HuH-7.5 (cell line): ENCODE measurements at regions not wholly inside any gene's neighbourhood (a gene's known extent, or its start where the extent isn't known, plus 50 kb on each side); places are given as distances from the start of the nearest gene placed in this dataset.

ENCODE experiments used
- DNase-seq: peaks from one replicate; pipeline ENCODE4 v3.0.0; 2011; ENCODE audit warnings: low spot score

DNA sequence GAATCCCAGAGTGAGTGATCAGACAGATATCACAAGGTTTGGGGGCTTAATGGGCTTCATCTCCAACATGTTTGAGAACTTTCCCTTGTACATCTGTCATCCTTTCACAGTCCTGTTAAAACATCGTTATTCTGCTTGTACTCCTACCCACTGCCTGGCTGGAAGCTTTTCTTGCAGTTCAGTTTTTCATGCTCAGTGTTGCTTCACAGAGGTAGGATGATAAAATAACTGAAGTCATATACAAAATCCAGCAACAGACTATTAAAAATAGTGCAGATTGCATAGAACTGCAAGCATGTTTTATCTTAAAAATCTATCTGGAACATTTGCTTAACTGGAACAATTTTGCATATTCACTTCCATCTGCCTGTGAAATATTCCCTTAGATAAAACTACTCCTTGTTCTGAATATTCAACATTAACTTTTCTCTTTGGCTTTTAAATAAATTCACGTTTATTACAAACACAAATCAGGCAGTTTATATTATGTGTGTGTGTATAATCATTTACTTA lies 579.6 kb upstream of the IGFBP7 start:
- DNase-seq, result no peak

DNA sequence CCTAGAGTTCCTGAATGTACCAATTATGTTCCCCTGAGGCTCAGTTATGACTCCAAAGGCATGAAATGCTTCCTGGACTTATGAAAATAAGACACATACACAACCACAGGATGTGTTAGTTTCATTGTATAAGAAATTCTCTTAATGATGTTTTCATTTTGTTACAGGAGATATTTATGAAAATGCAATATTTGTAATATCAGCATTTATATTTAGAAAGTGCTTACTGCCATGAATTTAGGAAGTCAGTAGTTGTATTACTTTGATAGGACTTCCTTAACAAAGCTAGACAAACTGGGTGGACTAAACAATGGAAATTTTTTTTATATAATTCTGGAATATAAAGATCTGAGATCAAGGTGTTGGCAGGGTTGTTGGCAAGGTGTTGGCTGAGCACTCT lies 572.1 kb upstream of the IGFBP7 start:
- DNase-seq, result no peak

DNA sequence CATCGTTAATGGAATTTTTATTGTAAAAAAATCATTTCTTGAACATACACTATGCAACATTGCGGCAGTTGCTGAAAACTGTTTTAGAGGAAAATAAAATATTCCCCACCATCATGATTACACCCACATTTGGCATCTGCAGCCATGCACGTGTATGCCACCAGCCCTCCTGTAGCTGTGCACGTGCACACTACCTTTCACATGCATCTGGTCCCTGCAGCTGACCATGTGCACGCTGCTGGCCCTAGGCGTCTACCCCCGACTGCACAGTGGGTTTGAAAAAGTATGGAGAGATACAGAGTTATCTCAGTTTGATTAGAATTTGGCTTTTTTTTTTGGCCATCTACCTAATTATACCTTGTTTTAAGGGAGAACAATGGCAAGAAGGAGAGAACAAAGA lies 569.8 kb upstream of the IGFBP7 start:
- no peak for DNase-seq

DNA sequence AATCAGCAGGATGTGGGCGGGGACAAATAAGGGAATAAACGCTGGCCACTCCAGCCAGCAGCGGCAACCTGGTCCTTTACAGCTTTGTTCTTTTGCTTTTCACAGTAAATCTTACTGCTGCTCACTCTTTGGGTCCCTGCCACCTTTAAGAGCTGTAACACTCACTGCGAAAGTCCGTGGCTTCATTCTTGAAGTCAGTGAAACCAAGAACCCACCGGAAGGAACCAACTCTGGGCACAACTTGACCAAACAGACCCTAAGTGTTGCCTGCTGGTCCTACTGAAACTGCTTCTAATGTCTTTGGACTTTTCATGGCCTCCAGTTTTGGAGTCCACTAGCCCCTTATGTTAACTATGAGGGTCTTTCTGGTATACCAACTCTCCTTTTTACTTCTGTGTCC lies 566.2 kb upstream of the IGFBP7 start:
- no peak for DNase-seq

DNA sequence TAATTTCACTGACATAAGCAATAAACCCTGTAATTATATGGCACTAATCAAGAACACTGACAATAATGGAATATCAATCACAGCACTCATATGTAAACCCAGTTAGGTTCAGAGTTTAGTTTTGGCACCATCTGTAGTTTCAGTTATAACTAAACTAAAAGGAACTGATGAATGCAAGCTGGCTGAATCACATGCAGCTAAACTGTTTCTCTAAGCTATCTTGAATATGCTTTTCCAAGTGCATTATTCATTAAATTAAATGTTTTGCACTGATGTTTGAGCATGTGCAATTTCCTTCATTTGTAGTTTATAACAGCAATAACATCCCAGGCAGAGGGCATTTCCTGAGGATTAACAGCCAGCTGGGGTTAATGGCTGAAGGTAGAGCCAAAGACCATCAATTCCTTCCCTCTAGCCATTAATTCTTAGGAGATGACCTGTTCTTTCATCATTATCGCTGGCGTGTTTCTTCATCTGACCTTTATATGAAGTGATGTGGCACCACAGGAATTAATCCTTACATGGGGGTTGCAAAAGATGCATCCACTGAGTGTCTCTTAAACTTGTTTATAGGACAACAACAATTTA lies 562.8 kb upstream of the IGFBP7 start:
- no peak for DNase-seq

DNA sequence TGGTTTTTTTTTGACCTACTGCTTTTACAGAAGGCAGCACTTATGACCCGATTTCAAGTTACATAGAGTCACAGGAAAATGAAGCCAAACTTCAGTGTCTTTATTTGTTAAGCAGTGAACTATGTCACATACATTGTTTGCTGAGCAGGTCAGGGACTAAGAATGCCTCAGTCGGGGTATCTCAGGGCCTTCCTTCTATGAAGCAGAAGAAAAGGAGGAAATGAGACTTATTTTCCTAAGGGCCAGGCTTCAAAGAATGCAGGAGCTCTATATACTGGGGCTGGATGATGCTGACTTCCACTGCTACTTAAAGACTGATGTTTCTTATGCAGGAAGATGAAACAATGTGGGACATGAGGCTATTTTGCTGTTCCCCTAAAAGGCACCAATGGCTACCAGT lies 558.4 kb upstream of the IGFBP7 start:
- no peak for DNase-seq

DNA sequence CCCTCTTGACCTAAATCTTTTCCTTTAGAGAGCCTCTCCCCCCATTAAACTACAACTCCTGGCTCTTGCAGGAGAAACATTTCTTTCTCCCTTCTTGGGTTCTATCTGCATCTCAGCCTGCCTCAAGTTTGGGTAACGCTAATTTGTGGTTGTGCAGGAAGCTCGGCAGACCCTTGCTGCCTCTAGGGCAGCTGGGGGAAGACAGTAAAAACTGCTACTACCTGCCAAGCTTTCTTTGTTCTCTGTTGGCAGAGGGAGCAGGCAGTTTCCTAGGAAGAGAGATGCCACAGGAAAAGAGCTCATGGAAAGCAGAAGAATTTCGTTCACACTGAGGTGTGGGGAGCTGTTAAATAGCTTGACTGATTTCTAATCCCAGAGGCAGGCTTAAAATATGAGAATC lies 555.6 kb upstream of the IGFBP7 start:
- no peak for DNase-seq

DNA sequence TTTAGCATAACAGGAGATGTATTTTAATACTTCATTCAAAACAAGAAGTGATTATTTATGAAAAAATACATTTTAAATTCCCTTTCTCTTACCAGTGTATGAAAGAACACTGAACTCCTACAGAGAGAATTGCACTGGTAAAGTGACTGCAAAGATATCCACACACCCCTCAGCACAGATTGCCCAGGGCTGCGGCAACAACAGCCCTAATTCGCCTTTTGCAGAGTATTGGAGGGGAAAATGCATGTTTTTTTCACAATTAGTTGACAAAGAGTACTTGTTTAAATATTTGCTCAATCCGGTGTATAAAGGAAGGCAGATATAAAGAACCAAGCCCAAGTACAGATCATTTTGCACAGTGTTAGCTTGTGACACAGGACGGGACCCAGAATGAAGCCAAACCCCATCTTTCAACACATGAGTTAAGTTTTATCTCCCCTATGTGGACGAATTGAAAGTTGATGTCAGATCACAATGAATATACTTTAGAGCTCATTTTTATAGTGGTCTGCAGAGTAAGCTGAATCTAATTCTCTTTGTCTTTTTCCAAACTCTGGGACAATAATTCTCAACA lies 551.4 kb upstream of the IGFBP7 start:
- no peak for DNase-seq

DNA sequence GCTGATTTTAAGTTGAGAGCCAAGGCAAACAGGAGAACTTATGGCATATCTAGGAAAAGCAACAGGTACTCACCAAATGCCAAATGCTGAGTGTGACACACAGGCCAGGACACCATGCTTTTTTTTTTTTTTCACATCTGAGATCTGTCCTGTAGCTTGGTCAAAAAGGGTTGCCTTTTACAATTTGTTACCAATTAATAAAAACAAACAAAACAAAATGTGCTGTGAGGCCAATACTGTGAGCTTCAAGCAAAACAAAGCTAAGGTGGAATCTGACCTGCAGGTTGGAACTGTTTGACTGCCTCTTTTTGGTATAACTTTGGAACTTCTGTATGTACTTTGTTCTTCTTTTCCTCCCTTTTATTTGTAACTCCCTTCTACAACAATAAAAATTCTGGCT lies 548.5 kb upstream of the IGFBP7 start:
- DNase-seq, result no peak

DNA sequence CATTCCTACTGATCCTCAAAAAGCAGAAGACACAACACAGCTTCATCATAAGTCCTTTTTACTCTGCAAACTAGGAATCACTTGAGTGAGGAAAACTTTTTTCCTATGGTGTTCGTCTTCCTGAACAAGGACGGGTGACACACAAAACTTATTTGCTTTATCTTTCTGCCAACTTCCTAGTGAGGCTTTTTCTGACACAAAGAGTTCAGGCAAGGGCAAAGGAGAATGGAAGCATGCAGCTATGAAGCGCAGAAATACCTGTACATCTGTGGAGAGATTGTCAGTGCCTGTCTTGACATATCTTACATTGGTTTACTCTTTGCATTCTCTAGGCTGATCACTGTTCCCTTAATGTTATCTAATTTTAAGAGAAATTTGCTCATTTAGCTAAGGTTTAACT lies 548.0 kb upstream of the IGFBP7 start:
- no peak for DNase-seq

DNA sequence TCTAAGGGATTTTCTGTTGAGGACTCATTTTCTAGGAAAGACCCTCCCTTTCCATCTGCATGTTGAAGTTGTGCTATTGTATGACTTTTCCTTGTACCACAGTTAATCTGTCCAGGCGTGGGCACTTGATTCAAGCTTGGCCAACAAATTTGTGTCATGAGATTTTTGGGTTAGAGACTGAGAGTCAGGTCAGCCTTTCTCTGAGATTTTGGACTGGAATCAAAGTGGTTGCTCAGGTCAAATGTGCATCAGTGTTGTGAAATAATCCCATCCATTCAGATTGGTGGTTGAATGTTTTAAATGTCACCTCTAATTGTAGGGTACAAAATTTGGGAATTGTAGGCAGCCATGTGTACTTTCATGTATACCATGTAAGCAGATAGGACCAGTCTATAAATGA lies 545.2 kb upstream of the IGFBP7 start:
- no peak for DNase-seq

DNA sequence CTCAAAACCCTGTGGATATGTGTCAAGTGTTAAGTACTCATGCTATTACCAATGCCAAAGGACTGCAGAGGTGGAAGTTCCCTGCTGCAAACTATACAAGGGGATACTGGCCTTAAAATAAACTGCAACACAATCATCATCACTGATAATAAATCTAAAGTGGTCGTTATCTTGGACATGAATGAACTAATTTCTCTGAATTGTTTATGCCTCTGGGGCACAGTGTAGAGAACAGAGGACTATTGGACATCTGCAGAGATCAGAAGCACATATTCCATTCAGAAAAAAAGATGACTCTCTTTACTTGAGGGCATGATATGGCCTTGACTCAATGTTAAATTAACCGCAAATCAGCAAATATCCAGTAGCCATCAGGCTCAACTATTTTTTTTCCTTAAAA lies 542.6 kb upstream of the IGFBP7 start:
- DNase-seq, result no peak

DNA sequence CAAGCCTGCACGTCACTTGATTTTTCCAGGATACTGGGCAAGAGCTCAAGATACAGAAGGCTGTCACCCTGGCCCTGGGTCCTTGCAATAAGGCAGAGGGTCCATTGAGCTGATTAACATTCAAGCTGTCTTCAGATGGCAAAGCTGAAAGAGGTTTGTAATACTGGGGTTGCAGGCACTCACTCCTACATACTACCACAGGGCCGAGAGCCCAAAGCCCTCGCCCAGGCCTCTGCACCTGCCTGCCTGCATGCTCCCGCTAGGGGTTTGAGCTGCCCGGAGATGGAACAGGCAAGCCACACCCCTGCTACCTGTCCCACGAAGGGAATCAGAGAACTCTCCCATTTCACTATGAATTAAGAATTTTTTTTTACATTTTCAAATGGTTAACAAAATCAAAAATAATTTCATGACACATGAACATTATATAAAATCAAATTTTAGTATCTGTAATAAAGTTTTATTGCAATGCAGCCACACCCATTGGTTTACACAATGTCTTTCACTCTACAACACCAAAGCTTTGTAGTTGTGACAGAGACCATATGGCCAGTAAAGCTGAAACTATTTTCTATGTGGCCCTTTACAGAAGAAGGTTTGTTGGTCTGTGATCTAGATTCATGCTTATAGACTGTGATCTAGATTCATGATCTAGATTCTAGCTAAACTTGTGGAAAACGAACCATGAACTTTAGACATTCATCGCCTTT lies 530.4 kb upstream of the IGFBP7 start:
- no peak for DNase-seq

DNA sequence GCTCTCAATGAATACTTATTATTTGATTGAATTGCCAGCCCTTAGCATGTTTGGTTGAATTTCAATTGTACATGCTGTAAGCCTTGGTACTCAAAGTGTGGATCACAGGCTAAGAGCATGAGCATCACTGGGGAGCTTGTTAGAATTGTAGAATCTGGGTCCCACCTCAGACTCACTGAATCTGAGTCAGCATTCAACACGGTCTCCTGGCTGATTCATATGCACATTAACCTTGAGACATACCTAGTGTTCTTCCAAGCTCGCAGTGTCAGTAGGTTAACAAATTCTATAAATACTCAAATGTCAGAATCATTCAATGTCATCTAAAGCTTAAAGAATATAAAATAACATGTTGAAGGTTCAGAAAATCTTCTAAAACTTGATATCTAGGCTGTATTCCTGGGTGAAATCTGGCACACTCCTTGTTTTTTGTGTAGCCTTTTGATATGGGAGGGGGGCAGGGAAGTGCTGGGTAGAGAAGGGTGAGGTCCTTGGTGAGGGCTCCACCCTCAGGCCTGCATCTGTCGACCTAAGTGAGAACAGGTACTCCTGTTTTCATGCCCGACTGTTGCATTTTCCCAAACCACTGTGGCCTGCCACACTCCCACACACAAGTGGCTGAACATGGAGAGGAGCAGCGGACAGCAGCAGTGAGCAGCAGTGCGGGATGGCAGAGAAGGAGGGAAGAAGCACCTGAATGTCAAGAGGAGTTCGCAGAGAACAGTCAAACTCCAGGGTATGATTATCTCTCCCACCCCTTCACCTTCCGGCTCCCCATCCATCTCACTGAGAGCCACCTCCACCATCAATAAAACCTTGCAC lies 529.6 kb upstream of the IGFBP7 start:
- no peak for DNase-seq

DNA sequence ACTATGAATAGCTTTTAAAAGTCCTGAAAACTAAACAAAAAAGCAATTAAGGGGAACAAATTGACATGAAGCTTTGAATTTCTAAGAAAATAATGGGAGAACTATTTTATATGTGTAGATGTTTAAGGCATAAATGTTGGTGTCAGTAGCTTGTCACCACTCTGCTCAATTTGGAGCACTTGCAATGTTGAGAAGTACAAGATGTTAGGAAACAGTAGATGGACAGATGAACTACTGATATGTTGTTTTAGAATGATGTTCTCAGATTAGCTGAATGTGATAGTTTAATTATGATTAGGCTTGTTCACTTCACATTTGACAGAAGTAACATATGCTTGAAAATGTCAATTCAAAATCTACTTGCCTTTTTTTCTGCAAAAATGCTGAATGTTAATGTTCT lies 525.7 kb upstream of the IGFBP7 start:
- DNase-seq, result no peak

DNA sequence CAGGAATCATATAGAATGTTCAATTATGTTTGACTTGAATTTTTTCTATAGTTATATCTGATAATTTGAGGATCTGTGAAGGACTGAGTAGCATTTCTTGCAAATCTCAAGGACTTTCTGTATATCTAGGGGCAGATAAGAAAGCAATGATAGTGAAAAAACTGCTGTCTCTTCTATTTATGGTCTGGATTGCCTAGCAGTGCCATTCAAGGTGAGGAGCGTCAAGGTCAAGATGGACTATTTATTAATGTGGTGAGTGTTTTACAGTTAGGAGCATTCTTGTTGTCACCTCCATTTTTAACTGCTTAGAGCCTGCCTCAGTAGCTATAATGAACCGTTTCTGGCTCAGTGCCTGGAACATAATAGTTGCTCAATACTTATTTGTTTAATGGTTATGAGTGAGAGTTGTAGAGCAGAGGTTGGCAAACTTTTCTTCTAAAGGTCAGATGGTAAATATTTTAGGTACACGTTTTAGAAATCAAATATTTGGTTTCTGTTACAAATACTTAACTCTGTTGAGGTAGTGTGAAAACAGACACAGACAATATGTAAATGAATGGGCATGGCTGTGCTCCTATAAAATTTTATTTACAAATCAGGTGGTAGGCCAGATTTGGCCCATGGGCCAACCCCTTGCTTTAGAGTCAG lies 523.2 kb upstream of the IGFBP7 start:
- no peak for DNase-seq

DNA sequence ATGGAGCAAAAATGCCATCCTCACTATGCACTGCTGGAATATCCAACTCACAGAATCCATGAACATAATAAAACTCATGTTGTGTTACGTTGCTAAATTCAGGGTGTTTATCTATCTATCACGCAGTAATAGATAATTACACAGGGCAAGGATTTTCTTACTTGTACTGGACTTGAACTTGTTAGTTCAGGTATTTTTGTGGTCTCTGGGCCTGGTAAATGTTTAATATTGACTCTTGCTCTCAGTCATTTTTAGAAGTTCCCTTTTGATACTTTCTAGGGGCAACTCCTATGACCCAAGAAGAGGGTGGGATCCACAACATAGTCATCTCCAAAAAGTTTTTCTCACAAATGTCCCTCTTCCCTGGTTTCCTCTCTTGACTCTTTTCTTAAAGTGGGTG lies 522.4 kb upstream of the IGFBP7 start:
- no peak for DNase-seq

DNA sequence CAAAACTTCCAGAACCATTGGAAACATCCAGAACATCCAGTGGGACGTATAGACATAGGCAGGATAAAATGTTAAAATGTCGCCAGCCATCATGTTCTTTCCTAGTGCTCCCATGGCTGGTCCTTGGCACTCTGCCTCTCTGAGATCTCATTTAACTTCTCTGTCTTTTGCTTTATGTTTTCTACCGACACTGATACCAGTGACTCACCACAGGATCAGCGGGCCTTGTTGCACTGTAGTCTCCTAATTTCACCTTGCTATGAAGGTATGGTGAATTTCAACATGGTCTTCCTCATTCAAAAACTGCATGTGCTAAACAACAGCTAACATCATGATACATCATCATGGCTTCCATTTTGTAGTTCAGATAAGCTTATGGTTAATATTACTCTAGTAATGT lies 521.0 kb upstream of the IGFBP7 start:
- DNase-seq, result no peak

DNA sequence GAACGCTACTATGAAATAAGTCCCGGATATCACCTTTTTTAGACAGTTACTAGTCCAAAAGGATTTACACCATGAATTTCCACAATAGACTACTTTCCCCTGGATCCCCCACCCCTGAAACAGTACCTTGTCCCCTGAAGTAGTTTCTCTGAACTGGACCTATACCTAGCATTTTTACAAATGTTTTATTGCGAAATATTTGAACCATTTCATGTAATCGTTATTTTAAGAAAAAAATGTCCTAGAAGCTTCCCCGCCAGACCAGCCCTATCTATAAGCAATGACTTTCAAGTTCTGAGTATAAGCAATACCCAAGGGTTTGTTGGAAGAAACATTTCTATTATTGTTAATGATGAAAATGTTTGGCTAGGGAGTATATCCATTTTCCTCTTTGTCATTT lies 517.8 kb upstream of the IGFBP7 start:
- DNase-seq, result no peak

DNA sequence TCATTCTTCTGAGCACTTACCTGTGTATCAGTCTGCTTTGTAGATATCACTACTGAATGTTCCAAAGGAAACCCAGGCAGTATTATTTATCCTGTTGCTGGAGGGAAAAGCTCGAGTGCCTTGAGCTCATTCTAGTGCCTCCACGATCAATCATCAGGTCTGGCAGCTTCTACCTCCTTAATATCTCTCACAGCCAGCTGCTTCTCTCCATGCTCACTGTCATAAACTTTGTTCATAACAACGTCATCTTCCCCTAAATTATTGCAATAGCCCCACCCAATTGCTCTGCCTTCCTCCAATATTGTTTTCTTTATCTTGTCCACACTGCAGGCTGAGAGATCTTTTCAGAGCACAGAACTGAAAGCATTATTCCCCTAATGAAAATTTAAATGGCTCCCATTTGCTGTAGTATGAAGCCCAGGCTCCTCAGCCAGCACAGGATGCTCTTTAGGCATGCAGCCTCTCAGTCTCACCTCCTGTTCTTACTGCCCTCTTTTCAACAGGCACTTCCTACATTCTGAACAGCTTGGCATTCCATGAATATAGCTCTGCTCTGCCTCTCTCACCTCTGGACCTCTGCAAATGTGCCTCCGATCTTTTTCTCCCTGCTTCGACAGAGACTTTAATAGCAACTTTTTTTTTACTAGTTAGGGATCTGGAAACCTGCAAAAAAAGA lies 504.2 kb upstream of the IGFBP7 start:
- no peak for DNase-seq

DNA sequence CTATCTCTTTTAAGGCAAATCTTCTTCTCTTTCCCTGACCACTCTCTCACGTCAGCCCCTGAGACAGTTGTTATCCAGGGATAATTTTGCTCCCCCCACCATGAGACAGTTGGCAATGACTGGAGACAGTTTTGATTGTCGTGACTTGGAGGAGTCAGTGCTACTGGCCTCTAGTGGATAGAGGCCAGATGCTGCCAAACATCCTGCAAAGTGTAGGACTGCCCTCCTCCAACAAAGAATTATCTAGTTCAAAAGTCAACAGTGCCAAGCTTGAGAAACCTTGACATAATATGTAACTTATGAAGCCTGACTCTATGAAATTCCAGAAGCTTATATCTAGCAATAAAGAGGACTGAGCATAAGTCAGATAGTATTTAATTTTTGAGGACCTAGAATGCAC lies 502.1 kb upstream of the IGFBP7 start:
- no peak for DNase-seq
